Uterus (tissue), 3 donors: ENCODE measurements at regions not wholly inside any gene's neighbourhood (a gene's known extent, or its start where the extent isn't known, plus 50 kb on each side); places are given as distances from the start of the nearest gene placed in this dataset.

Experiments used
- DNase-seq, 2 donors: peaks; one replicate each; pipeline ENCODE4 v3.0.0-alpha.2; 2019 to 2020
- H3K27ac ChIP-seq, 2 donors: fragments of 200-600 bp; sonication (generic); 1 replicate in 1 of 2; 2 replicates in 1 of 2; pipeline ENCODE4 v1.5.1; 2016 to 2018
- H3K27me3 ChIP-seq, 2 donors: fragments of 200-600 bp; sonication (generic); one replicate each; pipeline ENCODE4 v1.5.1; 2018 to 2019; ENCODE audit warnings: control low read depth in 1 of 2
- H3K36me3 ChIP-seq, 2 donors: fragments of 200-600 bp; sonication (generic); one replicate each; pipeline ENCODE4 v1.5.1; 2019; ENCODE audit warnings: control low read depth in 1 of 2
- H3K4me1 ChIP-seq, 2 donors: fragments of 200-600 bp; sonication (generic); one replicate each; pipeline ENCODE4 v1.5.1; 2018 to 2019; ENCODE audit warnings: control low read depth in 1 of 2
- H3K4me3 ChIP-seq, 2 donors: fragments of 200-600 bp; sonication (generic); 1 replicate in 1 of 2; 2 replicates in 1 of 2; pipeline ENCODE4 v1.5.1; 2018 to 2019; ENCODE audit warnings: mild to moderate bottlenecking in 1 of 2
- H3K9me3 ChIP-seq, 2 donors: fragments of 200-600 bp; sonication (generic); one replicate each; pipeline ENCODE4 v1.5.1; 2019; ENCODE audit warnings: control low read depth in 1 of 2
- CTCF ChIP-seq, 4 experiments: fragments of 200-600 bp in 2 of 4; fragments of 450-650 bp in 2 of 4; sonication (generic) in 2 of 4; IDR thresholded peaks; one replicate each; pipeline ENCODE4 v1.5.1; 2016 to 2019; ENCODE audit warnings: antibody characterized with exemption in 4 of 4, mild to moderate bottlenecking in 2 of 4, moderate library complexity in 1 of 4
- POLR2A ChIP-seq, 2 donors: fragments of 450-650 bp; IDR thresholded peaks; one replicate each; pipeline ENCODE4 v1.6.1; 2016; ENCODE audit warnings: antibody characterized with exemption in 2 of 2, mild to moderate bottlenecking in 1 of 2, moderate library complexity in 1 of 2
- intact Hi-C: fragments of 100-400 bp; cut with DNase I; formaldehyde crosslinking; loops from one replicate; pipeline ENCODE4 v1.15.1; 2023; ENCODE audit warnings: low total_unique reads
- donor health status: DM: yes; HTN: yes; CAD: no.

DNA sequence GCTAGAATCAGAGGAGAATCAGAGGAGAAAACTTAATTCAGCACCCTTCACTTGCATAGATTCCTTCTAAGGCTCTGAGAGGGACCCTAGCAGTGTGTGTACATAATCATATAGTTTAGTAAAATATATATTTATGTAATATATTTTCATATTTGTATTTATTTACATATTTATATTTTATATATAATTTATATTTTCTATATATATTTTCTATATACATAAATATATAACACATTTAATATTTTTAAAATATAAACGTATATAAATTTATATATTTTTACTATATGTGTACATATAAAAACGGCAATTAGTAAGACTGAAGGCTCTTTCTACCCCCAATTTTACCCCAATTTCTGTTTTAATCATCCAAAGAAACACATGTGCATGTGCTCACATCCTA is 80.3 kb downstream of the NXPE2 start:
- Histone ChIP-seq H3K27me3 (no peaks in the 10 kb centered on the region), H3K36me3 (no peaks in the 10 kb centered on the region), H3K4me1 (no peaks in the 10 kb centered on the region), H3K4me3 (no peak overlapping the region), H3K9me3 (no peaks in the 10 kb centered on the region), H3K27ac (no peak overlapping the region)
- intact Hi-C loops, result no loop called here
- no peak for TF ChIP-seq CTCF (IDR thresholded peaks at IDR 0.05)
- TF ChIP-seq POLR2A (IDR thresholded peaks at IDR 0.05), result no peak
- DNase-seq, result no peak

- H3K36me3 ChIP-seq, result no peaks in the 10 kb centered on the region
- no peaks in the 10 kb centered on the region for H3K27me3 ChIP-seq
- intact Hi-C loops, result no loop called here
- H3K9me3 ChIP-seq, result no peaks in the 10 kb centered on the region
- H3K27ac ChIP-seq, result no peak overlapping the region
- peak; percentile 44 to 60 for DNase-seq
- no peak for TF ChIP-seq POLR2A (IDR thresholded peaks at IDR 0.05)
- peak; percentile 56 to 71 (median 58) for TF ChIP-seq CTCF (IDR thresholded peaks at IDR 0.05)
- no peak overlapping the region for H3K4me3 ChIP-seq
- H3K4me1 ChIP-seq, result no peaks in the 10 kb centered on the region
These were observed 84.1 kb downstream of the NXPE2 start for GRCh38 chr11:114762408-114762807.

GRCh38 chr11:114764563-114764962 is 86.2 kb downstream of the NXPE2 start:
- TF ChIP-seq POLR2A (IDR thresholded peaks at IDR 0.05) (no peak), CTCF (IDR thresholded peaks at IDR 0.05) (no peak)
- H3K36me3 ChIP-seq, result no peaks in the 10 kb centered on the region
- H3K27ac ChIP-seq, result no peak overlapping the region
- H3K4me3 ChIP-seq, result no peak overlapping the region
- intact Hi-C loops, result no loop called here
- H3K4me1 ChIP-seq, result no peaks in the 10 kb centered on the region
- H3K9me3 ChIP-seq, result no peaks in the 10 kb centered on the region
- no peak for DNase-seq
- no peaks in the 10 kb centered on the region for H3K27me3 ChIP-seq

DNA sequence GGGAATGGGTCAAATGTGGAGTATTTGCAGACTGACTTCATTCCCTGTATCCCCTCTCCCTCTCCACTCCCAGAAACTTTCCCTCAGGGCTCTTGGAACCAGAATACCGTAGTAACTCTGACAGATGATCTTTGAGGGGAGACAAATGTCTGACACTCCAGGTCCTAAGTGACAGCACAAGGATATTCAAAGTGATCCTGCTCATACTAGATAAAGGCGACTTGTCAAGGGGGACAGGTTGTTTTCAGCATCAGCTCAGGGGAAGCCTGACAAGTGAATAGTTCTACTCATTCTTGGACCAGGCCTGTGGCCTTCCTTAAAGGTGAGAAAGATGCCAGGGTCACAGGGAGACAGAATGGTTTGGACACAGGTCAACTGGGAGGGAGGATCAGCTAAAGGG is 92.8 kb downstream of the NXPE2 start:
- Histone ChIP-seq H3K27ac (no peak overlapping the region), H3K4me1 (no peaks in the 10 kb centered on the region), H3K4me3 (no peak overlapping the region), H3K27me3 (no peaks in the 10 kb centered on the region), H3K36me3 (no peaks in the 10 kb centered on the region), H3K9me3 (no peaks in the 10 kb centered on the region)
- intact Hi-C loops, result no loop called here
- no peak for DNase-seq
- TF ChIP-seq CTCF (IDR thresholded peaks at IDR 0.05), result no peak

DNA sequence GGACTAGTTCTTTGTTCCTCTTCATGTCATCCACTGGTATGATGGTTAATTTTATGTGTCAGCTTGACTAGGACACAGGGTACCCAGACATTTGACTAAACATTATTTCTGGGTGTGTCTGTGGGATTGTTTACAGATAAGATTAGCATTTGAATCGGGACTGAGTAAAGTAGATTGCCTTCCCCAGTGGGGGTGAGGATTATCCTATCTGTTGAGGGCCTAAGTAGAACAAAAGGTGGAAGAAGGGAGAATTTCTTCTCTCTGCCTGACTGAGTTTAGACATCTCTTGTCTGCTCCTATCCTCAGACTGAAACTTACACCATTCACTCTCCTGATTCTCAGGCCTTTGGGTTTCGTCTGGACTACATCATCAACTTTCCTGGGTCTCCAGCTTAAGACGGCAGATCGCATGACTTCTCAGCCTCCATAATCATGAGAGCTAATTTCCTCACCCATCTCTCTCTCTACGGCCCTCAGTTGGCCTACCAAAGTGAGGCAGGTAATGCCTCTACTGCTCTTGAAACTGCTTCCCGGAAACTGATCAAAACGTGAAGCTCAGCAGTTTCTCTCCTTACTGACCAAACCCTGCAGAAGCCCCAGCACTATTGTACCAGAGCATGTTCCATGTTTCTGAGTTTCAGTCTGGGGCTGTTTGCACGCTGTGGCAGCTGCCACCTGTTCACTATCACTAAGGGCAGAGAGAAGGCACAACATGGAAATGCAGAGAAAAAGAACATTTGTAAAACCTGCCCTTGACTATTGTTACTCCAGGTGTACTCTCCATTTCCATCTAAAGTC is 95.4 kb downstream of the NXPE2 start:
- no peak overlapping the region for H3K4me3 ChIP-seq
- no peaks in the 10 kb centered on the region for H3K27me3 ChIP-seq
- no peaks in the 10 kb centered on the region for H3K36me3 ChIP-seq
- no peaks in the 10 kb centered on the region for H3K4me1 ChIP-seq
- DNase-seq, result no peak
- no peak overlapping the region for H3K27ac ChIP-seq
- TF ChIP-seq CTCF (IDR thresholded peaks at IDR 0.05), result no peak
- TF ChIP-seq POLR2A (IDR thresholded peaks at IDR 0.05), result no peak
- H3K9me3 ChIP-seq, result no peaks in the 10 kb centered on the region
- intact Hi-C loops, result no loop called here
